ENCODE measurements at regions not wholly inside any gene's neighbourhood (a gene's known extent, or its start where the extent isn't known, plus 50 kb on each side); places are given as distances from the start of the nearest gene placed in this dataset.
"Not testable (repeated sequence)": the region's sequence is repeated elsewhere in the genome, so short reads cannot be mapped to it uniquely, and the experiment has no call there.

DNA sequence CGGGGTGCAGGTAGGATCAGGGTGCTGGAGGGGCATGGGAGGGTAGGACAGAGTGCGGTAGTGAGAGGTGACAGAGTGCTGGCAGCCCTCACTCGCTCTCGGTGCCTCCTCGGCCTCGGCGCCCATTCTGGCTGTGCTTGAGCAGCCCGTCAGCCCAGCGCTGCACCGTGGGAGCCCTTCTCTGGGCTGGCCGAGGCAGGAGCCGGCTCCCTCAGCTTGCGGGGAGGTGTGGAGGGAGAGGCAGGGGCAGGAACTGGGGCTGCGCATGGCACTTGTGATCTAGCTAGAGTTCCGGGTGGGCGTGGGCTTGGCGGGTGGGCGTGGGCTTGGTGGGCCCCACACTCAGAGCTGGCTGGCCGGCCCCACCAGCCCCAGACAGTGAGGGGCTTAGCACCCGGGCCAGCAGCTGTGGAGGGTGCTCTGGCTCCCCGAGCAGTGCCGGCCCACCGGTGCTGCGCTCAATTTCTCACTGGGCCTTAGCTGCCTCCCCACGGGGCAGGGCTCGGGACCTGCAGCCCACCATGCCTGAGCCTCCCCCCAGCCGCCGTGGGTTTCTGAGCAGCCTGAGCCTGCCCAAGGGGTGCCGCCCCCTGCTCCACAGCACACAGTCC, 112.8 kb upstream of the DUSP22 start:
- Histone ChIP-seq H3K27ac (no peak overlapping the region), H3K9me3 (no peaks in the 10 kb centered on the region), H3K27me3 (no peaks in the 10 kb centered on the region), H3K36me3 (no peaks in the 10 kb centered on the region), H3K4me1 (ENCODE audit: insufficient read depth) (no peaks in the 10 kb centered on the region), H3K4me3 (no peak overlapping the region)
- TF ChIP-seq POLR2A (IDR thresholded peaks at IDR 0.05) (no peak), EP300 (IDR thresholded peaks at IDR 0.05) (no peak)
- TF ChIP-seq, protein P1, sequence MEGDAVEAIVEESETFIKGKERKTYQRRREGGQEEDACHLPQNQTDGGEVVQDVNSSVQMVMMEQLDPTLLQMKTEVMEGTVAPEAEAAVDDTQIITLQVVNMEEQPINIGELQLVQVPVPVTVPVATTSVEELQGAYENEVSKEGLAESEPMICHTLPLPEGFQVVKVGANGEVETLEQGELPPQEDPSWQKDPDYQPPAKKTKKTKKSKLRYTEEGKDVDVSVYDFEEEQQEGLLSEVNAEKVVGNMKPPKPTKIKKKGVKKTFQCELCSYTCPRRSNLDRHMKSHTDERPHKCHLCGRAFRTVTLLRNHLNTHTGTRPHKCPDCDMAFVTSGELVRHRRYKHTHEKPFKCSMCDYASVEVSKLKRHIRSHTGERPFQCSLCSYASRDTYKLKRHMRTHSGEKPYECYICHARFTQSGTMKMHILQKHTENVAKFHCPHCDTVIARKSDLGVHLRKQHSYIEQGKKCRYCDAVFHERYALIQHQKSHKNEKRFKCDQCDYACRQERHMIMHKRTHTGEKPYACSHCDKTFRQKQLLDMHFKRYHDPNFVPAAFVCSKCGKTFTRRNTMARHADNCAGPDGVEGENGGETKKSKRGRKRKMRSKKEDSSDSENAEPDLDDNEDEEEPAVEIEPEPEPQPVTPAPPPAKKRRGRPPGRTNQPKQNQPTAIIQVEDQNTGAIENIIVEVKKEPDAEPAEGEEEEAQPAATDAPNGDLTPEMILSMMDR (IDR thresholded peaks at IDR 0.05), result no peak
- intact Hi-C loops (cut with DNase I), result no loop called here
- WGBS, 3 donors, result 92 to 95% (median 95%) methylated on average over 21 to 29 of the region's 29 CpGs
- DNase-seq, result no peak

DNA sequence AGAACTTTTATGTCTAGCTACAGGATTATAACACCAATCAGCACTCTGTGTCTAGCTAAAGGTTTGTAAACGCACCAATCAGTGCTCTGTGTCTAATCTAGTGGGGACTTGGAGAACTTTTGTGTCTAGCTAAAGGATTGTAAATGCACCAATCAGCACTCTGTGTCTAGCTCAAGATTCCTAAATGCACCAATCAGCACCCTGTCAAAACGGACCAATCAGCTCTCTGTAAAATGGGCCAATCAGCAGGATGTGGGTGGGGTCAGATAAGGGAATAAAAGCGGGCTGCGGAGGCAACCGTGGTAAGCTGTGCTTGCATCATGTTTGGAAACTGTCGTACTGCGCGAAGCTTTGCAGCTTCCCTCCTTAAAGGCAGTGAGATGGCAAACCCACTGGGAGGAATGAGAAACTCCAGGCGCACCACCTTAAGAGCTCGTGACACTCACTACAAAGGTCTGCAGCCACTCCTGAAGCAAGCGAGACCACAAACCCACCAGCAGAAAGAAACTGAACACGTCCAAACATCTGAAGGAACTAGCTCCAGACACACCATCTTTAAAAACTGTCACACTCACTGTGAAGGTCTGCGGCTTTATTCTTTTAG, 112.1 kb upstream of the DUSP22 start:
- H3K27me3 ChIP-seq; intact Hi-C loops (cut with DNase I); H3K27ac ChIP-seq; H3K4me1 ChIP-seq (ENCODE audit: insufficient read depth); DNase-seq; H3K4me3 ChIP-seq; H3K36me3 ChIP-seq; H3K9me3 ChIP-seq: not testable (repeated sequence)
- 73 to 79% (median 78%) methylated on average over 13 of the region's 13 CpGs for WGBS, 3 donors

DNA sequence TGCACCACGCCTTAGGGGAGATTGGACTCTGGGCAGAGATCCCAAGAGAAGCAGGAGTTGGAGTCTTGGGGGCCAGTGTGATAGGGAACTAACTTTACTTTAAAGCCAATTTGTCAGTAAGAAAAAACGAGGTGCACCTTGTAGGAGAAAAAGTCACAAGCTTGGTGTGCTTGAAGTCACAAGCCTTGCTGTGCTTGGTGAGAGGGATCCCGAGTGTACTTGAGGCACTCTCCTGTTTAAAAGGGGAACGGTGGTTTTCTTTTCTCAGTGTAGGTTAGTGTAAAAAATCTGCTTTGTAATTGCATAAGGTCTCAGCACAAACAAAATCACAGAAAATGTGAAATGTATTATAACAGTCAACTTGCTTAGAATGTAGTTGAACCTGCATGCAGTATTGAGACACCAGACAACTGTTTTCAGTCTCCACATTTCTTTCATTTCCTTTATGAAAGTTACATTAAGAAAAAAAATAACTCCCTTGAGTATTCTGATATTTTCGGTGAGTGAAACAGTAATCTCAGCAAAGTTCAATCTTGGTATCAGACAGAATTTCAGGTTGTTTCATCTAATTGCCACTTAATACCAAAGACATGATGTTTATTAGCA, 111.1 kb upstream of the DUSP22 start:
- Histone ChIP-seq H3K27ac (no peak overlapping the region), H3K4me1 (ENCODE audit: insufficient read depth) (no peaks in the 10 kb centered on the region), H3K9me3 (no peaks in the 10 kb centered on the region), H3K4me3 (no peak overlapping the region), H3K27me3 (no peaks in the 10 kb centered on the region), H3K36me3 (no peaks in the 10 kb centered on the region)
- 48 to 62% (median 55%) methylated on average over 5 of the region's 5 CpGs for WGBS, 3 donors
- intact Hi-C loops (cut with DNase I), result no loop called here
- DNase-seq, result no peak
- TF ChIP-seq, protein P1 (IDR thresholded peaks at IDR 0.05), result no peak
- no peak for TF ChIP-seq POLR2A (IDR thresholded peaks at IDR 0.05)
- no peak for TF ChIP-seq EP300 (IDR thresholded peaks at IDR 0.05)

DNA sequence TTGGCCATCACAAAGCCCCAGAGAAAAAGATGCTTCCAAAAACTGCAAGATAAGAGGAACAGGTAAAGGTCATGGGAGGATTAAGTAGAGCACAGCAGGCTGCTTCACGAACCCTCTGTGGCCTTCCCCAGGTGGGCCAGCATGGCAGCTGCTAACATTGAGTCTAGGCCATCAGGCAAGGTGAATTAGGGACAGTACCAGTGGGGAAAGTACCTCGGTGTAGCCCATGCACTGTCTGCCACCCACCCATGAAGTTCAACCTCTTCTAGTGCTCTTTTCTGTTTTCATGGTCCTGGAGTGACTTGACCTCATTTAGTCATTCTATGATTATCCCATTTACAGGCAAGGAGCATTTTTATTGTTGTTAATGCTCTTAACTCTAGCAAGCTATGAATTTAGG, 108.6 kb upstream of the DUSP22 start:
- no peak overlapping the region for H3K4me3 ChIP-seq
- no peak for DNase-seq
- no peaks in the 10 kb centered on the region for H3K27me3 ChIP-seq
- WGBS, 3 donors, result 78 to 90% (median 84%) methylated on average over 2 of the region's 2 CpGs
- no peaks in the 10 kb centered on the region for H3K4me1 ChIP-seq (ENCODE audit: insufficient read depth)
- intact Hi-C loops (cut with DNase I), result no loop called here
- no peak overlapping the region for H3K27ac ChIP-seq
- no peaks in the 10 kb centered on the region for H3K36me3 ChIP-seq
- H3K9me3 ChIP-seq, result no peaks in the 10 kb centered on the region
- TF ChIP-seq, protein P1 (IDR thresholded peaks at IDR 0.05), result no peak
- TF ChIP-seq EP300 (IDR thresholded peaks at IDR 0.05), result no peak
- no peak for TF ChIP-seq POLR2A (IDR thresholded peaks at IDR 0.05)

DNA sequence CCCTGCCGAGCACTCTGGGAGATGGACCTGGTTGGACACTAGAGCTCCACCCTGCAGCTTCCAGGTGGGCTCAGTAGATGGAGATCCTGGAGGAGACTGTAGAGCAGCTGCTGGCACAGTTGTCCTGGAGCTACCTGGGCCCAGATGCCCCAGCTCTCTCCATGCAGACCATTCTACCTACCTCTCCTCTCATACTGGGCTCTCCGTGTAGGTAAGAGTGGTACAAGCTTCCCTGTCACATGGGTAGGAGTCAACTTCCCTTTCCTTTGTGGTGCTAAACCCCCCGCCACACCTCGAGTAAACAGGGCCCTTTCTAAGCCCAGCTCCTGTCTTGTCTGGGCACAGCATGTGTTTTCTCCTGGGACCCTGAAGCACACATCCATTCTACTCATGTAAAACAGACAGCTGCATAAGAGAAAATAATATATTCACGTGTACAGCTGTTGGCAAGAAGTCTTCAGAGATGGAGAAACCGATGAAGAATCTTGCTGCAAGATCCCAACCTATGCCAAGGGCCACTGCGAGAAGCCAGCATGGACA, 108.1 kb upstream of the DUSP22 start:
- Histone ChIP-seq H3K27me3 (no peaks in the 10 kb centered on the region), H3K4me1 (ENCODE audit: insufficient read depth) (no peaks in the 10 kb centered on the region), H3K27ac (no peak overlapping the region), H3K9me3 (no peaks in the 10 kb centered on the region), H3K4me3 (no peak overlapping the region), H3K36me3 (no peaks in the 10 kb centered on the region)
- 64 to 69% (median 66%) methylated on average over 7 of the region's 7 CpGs for WGBS, 3 donors
- no peak for DNase-seq
- no peak for TF ChIP-seq POLR2A (IDR thresholded peaks at IDR 0.05)
- no peak for TF ChIP-seq EP300 (IDR thresholded peaks at IDR 0.05)
- TF ChIP-seq, protein P1 (IDR thresholded peaks at IDR 0.05), result no peak
- intact Hi-C loops (cut with DNase I), result no loop called here
